ENCODE measurements at regions not wholly inside any gene's neighbourhood (a gene's known extent, or its start where the extent isn't known, plus 50 kb on each side); places are given as distances from the start of the nearest gene placed in this dataset.

DNA sequence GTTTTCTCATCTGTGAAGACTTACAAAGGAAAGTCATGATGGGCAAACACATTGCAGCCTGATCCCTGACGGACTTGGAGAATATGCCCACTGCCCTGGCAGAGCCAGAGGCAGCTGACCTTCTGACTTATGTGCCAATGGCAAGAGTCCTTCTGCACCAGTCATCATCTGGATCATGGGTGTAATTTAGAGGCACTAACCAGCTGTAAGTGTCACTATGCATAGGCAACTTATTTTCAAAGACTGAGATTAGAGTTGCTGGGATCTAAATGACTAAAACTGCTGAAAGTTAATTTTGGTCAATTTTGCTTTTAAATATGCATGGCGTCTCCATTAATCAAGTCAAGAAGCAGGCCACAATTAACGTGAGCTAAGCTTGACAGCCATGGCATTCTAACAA is 261.2 kb downstream of the BCL11A start:
- DNase-seq (ENCODE audit: low read depth): no peak
- H3K4me3 ChIP-seq (ENCODE audit: low read depth, low read length): no peak overlapping the region
- no peak for TF ChIP-seq CTCF (IDR thresholded peaks at IDR 0.05; ENCODE audit: low read depth, low read length, missing control alignments)

GRCh38 chr2:60290509-60290908 is 262.9 kb downstream of the BCL11A start:
- H3K4me3 ChIP-seq (ENCODE audit: low read depth, low read length): no peak overlapping the region
- no peak for DNase-seq (ENCODE audit: low read depth)
- TF ChIP-seq CTCF (IDR thresholded peaks at IDR 0.05; ENCODE audit: low read depth, low read length, missing control alignments): no peak

DNA sequence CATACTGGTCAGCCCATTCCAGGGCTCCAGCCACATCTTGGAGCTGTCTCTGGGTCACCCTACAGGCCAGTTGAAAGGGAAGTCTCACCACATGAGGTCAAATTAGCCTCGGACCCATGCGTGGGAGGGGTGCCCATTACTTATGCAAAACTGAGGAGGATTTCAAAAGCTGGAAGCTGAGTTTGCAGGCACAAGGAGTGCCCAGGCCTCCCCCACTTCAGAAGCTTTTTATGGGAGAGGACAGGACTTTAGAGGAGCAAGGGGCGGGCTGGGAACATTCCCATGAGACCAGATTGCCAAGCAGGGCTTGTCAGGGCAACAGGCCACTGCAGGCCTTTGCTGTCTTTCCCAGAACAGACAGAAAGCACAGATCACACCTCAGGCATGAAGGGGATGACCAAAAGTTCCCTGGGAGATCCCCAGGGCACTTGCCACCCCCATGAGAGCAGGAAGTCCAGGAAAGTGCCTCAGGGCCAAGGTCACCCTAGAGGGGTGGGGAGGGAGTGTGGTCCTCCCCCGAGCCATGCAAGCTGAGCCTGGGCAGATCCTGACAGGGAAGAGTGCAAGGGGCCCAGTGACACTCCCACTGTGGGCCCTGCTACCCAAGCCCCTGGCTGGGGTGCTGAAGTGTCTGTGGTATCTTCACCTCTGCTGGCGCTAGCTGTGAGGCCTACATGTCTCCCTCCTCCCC is 267.7 kb downstream of the BCL11A start:
- H3K4me3 ChIP-seq (ENCODE audit: low read depth, low read length): no peak overlapping the region
- no peak for TF ChIP-seq CTCF (IDR thresholded peaks at IDR 0.05; ENCODE audit: low read depth, low read length, missing control alignments)
- no peak for DNase-seq (ENCODE audit: low read depth)

DNA sequence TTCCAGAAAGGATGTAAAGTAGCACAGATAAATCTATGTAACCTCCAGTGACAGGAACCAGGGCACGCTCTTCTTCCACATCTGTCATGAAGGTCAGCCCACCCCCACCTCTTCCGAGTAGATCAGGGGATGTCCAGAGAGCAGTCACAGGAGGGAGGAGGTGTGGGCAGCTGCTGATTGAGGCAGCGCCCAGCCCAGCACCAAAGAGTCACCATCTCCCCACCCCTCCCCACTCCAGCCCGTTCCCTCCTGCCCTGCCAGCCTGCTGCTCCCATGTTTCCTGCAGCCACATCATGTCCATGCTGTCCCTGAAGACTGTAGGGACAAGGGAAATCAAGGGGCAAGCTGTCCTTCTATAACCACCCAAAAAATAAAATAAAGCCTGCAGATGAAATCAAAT is 269.8 kb downstream of the BCL11A start:
- no peak overlapping the region for H3K4me3 ChIP-seq (ENCODE audit: low read depth, low read length)
- no peak for TF ChIP-seq CTCF (IDR thresholded peaks at IDR 0.05; ENCODE audit: low read depth, low read length, missing control alignments)
- DNase-seq (ENCODE audit: low read depth): no peak

GRCh38 chr2:60282886-60283285 is 270.6 kb downstream of the BCL11A start:
- no peak overlapping the region for H3K4me3 ChIP-seq (ENCODE audit: low read depth, low read length)
- DNase-seq (ENCODE audit: low read depth): no peak
- no peak for TF ChIP-seq CTCF (IDR thresholded peaks at IDR 0.05; ENCODE audit: low read depth, low read length, missing control alignments)

DNA sequence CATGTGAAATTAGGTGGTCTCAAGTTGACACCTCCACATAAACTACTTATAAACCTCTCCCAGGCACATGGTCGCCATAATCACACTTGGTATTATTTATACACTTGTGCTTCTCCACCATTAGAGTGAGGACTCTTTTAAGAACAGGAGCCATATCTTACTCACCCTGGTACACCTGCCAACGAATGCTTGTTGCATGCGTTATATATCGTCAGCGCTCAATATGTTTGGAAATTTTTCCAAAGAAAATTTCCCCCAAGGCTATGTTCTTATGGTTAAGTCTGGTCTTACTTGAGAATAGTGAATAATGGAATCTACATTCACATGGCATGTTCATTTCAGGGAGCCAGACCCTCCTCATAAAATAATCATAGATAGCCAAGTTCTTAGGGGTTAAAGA is 271.7 kb downstream of the BCL11A start:
- no peak overlapping the region for H3K4me3 ChIP-seq (ENCODE audit: low read depth, low read length)
- DNase-seq (ENCODE audit: low read depth): no peak
- TF ChIP-seq CTCF (IDR thresholded peaks at IDR 0.05; ENCODE audit: low read depth, low read length, missing control alignments): no peak

DNA sequence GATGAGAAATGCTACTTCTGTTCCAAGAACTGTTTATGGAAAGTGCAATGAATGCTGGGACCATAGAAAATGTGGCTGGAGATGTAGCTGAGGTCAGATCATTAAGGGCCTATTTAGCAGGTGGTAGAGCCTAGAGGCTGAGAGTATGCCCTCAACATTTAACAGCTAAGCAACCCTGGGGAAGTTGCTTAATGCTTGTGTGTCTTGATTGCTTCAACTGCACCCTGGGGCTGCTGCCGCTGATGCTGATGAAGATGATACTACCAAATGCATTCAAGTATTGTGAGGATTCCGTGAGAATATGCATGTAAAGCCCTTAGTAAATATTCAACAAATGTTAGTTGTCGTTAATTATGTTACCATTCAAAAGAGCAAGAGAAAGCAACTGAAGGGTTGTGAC is 273.2 kb downstream of the BCL11A start:
- H3K4me3 ChIP-seq (ENCODE audit: low read depth, low read length): no peak overlapping the region
- no peak for TF ChIP-seq CTCF (IDR thresholded peaks at IDR 0.05; ENCODE audit: low read depth, low read length, missing control alignments)
- DNase-seq (ENCODE audit: low read depth): no peak
